OCI-LY7 (cell line): ENCODE measurements at regions not wholly inside any gene's neighbourhood (a gene's known extent, or its start where the extent isn't known, plus 50 kb on each side); places are given as distances from the start of the nearest gene placed in this dataset.

Source experiments
- EZH2phosphoT487 ChIP-seq: fragments of 200-600 bp; sonication (generic); IDR thresholded peaks from 2 replicates; pipeline ENCODE4 v1.6.1; 2018; ENCODE audit warnings: low read depth, borderline replicate concordance, mild to moderate bottlenecking, mixed run types, antibody characterized with exemption, low read length, moderate library complexity, mixed read lengths
- TF ChIP-seq, protein P1 (sequence below): fragments of 200-600 bp; sonication (generic); conservative IDR thresholded peaks from 2 replicates; pipeline ENCODE4 v1.5.1; 2014; ENCODE audit warnings: mild to moderate bottlenecking, antibody characterized with exemption, low read length, moderate library complexity, mixed read lengths

DNA sequence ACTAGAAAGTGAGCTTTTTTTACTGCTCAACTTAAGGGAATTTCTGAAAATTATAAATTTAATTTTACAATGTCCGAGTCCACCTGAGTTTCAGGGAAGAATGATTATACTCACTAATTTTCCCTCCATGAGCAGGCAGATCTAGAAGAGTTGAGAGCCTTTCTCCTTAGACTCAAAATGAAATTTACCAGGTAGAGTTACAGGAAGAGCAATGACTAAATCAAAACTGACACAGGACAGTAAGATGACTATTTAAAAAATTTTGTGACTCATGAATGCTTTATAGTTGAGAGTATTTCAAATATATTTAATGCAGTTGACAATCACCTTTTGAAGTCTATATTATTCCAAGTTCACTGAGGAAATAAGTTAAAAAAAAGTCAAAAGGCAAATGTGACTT, 198.1 kb upstream of the NRSN1 start:
- TF ChIP-seq, protein P1, sequence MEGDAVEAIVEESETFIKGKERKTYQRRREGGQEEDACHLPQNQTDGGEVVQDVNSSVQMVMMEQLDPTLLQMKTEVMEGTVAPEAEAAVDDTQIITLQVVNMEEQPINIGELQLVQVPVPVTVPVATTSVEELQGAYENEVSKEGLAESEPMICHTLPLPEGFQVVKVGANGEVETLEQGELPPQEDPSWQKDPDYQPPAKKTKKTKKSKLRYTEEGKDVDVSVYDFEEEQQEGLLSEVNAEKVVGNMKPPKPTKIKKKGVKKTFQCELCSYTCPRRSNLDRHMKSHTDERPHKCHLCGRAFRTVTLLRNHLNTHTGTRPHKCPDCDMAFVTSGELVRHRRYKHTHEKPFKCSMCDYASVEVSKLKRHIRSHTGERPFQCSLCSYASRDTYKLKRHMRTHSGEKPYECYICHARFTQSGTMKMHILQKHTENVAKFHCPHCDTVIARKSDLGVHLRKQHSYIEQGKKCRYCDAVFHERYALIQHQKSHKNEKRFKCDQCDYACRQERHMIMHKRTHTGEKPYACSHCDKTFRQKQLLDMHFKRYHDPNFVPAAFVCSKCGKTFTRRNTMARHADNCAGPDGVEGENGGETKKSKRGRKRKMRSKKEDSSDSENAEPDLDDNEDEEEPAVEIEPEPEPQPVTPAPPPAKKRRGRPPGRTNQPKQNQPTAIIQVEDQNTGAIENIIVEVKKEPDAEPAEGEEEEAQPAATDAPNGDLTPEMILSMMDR, result no peak
- no peak for TF ChIP-seq EZH2phosphoT487
